PFSK-1 (cell line): ENCODE measurements at regions not wholly inside any gene's neighbourhood (a gene's known extent, or its start where the extent isn't known, plus 50 kb on each side); places are given as distances from the start of the nearest gene placed in this dataset.

Experiments
- POLR2AphosphoS5 ChIP-seq: IDR thresholded peaks from 2 replicates; pipeline ENCODE4 v1.6.1; 2012; ENCODE audit warnings: low read depth, mild to moderate bottlenecking, control low read depth, low read length, moderate library complexity
- SIN3A ChIP-seq: IDR thresholded peaks from 2 replicates; pipeline ENCODE4 v1.6.1; 2012; ENCODE audit warnings: mild to moderate bottlenecking, low read length, moderate library complexity, borderline replicate concordance; ENCODE audit not compliant: insufficient read depth
- TF ChIP-seq, protein P1 (sequence below), 2 experiments: IDR thresholded peaks; 2 replicates each; pipeline versions ENCODE4 v1.6.1 to v1.8.0; 2011 to 2012; ENCODE audit warnings: low read depth in 2 of 2, low read length in 2 of 2, control low read depth in 1 of 2, inconsistent platforms in 1 of 2, mild to moderate bottlenecking in 1 of 2, moderate library complexity in 1 of 2; ENCODE audit not compliant: insufficient read depth in 1 of 2

DNA sequence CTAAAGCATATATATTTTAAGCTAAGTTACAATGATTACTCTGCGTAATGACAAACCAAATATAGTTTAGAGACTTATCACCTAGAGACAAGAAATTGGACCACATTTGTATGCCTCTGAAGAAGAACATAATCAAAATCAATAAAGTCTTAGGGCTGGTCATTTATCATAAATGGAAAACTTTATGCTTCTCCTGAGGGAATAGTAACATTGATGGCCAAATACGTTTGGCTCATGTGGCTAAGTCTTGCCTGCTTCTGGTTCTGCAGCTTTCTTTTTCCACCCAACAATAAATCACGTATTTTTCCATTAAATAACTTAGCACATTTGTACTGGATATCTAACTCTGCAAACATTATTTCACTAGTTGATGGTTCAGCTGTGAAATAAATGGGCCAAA lies 458.4 kb downstream of the SLITRK1 start:
- TF ChIP-seq, protein P1, sequence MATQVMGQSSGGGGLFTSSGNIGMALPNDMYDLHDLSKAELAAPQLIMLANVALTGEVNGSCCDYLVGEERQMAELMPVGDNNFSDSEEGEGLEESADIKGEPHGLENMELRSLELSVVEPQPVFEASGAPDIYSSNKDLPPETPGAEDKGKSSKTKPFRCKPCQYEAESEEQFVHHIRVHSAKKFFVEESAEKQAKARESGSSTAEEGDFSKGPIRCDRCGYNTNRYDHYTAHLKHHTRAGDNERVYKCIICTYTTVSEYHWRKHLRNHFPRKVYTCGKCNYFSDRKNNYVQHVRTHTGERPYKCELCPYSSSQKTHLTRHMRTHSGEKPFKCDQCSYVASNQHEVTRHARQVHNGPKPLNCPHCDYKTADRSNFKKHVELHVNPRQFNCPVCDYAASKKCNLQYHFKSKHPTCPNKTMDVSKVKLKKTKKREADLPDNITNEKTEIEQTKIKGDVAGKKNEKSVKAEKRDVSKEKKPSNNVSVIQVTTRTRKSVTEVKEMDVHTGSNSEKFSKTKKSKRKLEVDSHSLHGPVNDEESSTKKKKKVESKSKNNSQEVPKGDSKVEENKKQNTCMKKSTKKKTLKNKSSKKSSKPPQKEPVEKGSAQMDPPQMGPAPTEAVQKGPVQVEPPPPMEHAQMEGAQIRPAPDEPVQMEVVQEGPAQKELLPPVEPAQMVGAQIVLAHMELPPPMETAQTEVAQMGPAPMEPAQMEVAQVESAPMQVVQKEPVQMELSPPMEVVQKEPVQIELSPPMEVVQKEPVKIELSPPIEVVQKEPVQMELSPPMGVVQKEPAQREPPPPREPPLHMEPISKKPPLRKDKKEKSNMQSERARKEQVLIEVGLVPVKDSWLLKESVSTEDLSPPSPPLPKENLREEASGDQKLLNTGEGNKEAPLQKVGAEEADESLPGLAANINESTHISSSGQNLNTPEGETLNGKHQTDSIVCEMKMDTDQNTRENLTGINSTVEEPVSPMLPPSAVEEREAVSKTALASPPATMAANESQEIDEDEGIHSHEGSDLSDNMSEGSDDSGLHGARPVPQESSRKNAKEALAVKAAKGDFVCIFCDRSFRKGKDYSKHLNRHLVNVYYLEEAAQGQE (IDR thresholded peaks at IDR 0.05; ENCODE audit: insufficient read depth in 1 of 2, low read depth in 2 of 2, low read length in 2 of 2) = no peak
- TF ChIP-seq SIN3A (no peak), POLR2AphosphoS5 (no peak)
